HG02885 (cell line): ENCODE measurements at regions not wholly inside any gene's neighbourhood (a gene's known extent, or its start where the extent isn't known, plus 50 kb on each side); places are given as distances from the start of the nearest gene placed in this dataset.
"Not testable (repeated sequence)": the region's sequence is repeated elsewhere in the genome, so short reads cannot be mapped to it uniquely, and the experiment has no call there.

ENCODE experiments used
- ATAC-seq: cut with Tn5 transposase; IDR thresholded peaks from one replicate; pipeline ENCODE4 v1.9.1; 2021; ENCODE audit warnings: mild to moderate bottlenecking; ENCODE audit not compliant: unreplicated experiment, poor library complexity

DNA sequence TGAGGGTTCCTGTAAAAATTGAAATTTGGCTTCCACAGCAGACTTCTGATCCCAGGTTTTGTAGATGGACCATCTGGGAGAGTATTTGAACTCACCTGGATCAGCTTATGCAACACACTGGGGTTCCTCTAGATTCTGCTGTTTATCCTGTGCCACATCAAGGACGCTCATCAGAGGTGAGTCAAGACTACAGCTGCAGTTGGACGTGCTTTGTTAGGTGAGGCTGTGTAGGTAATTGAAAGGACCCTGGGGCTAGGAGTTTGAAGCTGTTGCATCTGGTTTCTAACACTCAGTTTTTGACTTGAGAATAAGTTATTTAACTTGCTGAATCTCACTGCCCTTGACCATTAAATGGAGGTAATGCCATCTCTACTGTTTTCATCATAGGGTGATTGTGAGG lies 394.2 kb downstream of the EDEM1 start:
- ATAC-seq = no peak

DNA sequence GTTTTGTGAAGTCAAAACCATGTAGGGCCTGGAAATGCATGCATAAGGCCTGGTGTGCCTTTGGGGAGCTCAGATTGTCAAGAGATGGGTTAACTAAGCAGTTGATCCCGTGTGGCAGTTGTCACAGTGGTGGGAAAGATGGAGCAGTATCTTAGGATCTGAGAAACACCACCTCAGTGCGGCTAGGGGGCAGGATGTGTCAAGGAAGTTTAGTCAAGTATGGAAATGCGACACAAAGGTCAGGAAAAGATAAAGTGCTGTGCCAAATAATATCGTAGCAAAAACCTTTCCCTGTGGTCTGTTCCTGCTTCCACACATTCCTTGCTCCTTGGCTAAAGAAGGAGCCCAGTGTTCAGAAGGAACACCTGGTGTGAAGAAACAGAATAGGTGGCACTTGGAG lies 396.4 kb downstream of the EDEM1 start:
- ATAC-seq = no peak

GRCh38 chr3:5585085-5585484 lies 397.6 kb downstream of the EDEM1 start:
- no peak for ATAC-seq

DNA sequence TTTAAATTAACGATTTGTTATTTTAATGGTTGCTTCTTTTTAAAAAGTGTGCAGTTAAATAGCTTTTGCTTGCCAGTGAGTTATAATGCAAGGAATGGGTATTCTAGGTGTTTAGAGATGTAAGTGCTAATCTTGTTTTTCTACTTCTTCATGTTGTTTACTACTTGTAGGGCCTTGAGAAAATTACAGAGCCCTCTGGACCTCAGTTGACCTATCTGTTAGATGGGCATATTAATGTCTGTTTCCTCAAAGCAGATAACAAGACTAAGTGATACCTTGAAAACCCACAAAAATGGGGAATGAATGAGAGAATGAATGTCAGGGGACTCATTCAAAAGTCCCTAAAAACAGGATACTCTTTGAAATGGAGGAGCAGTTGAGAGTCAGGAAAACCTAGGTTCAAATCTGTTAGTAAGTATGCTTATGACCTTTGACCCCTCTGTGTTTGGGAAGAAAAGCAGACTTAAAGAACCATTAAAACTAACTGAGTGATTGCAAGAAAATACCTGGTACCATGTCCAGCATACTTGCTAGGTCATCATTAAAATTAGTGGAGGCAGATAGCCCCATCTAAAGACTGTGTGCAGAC lies 419.5 kb downstream of the EDEM1 start:
- no peak for ATAC-seq

GRCh38 chr3:5607581-5607980 lies 420.1 kb downstream of the EDEM1 start:
- ATAC-seq = peak; percentile 49

DNA sequence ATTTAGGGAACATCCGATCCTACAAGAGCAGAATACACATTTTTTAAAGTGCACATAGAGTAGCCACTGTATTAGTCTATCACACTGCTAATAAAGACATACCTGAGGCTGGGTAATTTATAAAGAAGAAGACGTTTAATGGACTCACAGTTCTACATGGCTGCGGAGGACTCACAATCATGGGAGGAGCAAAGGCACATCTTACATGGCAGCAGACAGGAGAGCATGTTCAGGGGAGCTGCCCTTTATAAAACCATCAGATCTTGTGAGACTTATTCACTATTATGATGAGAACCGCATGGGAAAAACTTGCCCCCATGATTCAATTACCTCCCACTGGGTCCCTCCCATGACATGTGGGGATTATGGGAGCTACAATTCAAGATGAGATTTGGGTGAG lies 421.5 kb downstream of the EDEM1 start:
- ATAC-seq = not testable (repeated sequence)

DNA sequence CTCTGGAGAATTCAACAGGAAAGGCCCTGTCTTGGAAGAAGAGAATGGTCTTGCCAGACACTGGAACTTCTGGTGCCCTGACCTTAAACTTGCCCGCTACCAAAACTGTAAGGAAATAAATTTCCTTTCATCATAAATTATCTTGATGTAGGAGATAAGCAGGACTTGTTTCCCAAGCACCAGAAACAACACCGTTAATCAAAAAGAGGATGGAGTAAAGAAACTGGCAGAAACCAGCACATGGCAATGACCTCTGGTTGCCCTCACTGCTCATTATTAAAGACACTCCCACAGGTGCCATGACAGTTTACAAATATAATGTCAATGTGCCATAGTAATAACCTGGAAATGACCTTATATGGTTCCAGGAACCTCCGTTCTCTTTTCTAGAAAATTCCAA lies 426.1 kb downstream of the EDEM1 start:
- no peak for ATAC-seq

DNA sequence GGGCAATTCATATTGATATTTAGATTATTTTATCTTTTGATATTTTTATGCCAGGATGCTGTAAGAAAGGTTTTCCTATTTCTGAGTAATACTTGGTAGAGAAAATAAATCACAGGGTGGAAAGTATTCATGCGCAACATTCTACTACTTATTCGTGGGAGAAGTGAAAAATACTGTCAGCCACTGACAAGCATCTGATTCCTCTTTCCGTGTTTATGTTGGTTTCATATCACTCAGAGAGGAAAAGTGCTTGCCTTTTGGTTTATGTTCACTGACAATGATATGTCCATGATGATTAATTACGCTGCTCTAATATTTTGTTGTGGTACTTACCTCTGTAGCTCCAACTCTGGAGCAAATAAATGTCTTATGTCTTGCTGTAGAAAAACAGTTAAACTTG lies 429.4 kb downstream of the EDEM1 start:
- ATAC-seq = no peak

GRCh38 chr3:5618170-5618569 lies 430.7 kb downstream of the EDEM1 start:
- no peak for ATAC-seq

- no peak for ATAC-seq
These were observed 442.9 kb downstream of the EDEM1 start for GRCh38 chr3:5630406-5630805.

- ATAC-seq = no peak
These were observed 446.5 kb downstream of the EDEM1 start for GRCh38 chr3:5633960-5634359.

DNA sequence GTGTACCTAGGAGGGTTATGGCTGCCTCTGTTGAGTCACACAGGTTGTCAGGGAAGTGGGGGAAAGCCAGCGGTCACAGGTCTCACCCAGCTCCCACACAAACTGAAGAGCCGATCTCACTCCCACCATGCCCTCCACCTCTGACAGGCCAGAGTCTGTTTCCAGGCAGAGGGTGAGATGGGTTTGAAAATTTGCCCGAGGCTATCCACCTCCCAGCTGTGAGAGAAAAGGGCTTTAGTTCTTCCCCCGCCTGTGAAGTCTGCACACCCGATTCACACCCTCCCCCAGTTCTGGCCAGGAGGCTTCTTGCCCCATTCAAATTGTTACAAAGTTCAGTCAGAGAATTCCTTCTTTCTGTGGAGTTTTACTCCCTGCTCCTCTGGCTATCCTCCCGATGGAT lies 446.9 kb downstream of the EDEM1 start:
- no peak for ATAC-seq

GRCh38 chr3:5635746-5636145 lies 448.2 kb downstream of the EDEM1 start:
- no peak for ATAC-seq

DNA sequence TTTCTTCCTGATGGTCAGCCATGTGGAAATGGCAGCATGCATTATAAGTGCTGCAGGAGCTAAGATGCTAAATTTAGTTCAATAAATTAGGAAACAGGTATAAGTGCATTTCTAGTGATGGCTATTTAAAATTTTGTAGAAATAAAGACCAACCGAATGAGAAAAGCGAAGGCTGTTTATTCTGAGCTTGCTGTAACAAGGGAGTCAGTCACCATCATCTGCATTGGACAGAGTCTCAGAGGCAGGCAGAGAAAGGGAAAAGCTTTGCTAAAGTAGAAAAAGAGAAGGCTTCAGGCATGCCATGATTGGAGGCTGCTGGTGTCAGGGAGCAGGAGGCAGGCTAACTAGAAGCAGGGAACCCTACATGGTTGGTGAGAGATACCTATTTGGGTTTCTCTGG lies 451.0 kb downstream of the EDEM1 start:
- no peak for ATAC-seq

DNA sequence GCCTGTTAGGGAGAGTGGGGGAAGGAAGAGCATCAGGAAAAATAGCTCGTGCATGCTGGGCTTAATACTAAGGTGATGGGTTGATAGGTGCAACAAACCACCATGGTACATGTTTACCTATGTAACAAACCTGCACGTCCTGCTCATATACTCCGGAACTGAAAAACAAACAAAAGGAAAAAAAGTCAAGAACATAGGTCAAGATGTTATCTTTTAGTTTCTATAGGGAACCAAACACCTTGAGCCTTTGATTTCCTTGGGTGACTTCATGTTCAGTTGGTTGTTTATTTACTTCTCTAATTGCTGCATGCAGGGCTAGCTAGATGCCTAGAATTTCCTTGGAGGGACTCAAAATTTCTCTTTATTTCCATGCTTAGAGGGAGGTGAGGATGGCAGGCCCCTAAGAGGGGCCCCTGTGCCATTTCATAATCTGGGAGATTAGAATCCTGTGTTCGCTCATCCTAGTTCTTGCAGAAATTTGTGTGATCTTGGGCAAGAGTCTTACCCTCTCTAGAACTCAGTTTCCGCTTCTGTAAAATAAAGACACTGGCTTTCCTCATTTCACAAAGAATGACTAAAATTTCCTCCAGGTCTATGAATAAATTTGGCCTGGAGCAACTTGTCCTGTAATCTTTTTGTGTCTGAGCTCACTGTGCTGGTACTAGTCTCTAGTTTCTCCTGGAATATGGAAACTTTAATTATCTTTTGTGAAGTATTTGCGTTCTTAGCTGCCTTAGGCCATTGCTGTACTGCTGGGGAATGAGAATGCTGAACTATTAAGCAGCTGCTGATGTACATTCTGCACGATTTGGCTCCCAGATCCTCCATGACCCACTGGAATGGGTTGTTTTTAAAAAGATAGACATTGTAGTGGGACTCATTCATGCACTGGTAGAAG lies 457.5 kb downstream of the EDEM1 start:
- no peak for ATAC-seq

DNA sequence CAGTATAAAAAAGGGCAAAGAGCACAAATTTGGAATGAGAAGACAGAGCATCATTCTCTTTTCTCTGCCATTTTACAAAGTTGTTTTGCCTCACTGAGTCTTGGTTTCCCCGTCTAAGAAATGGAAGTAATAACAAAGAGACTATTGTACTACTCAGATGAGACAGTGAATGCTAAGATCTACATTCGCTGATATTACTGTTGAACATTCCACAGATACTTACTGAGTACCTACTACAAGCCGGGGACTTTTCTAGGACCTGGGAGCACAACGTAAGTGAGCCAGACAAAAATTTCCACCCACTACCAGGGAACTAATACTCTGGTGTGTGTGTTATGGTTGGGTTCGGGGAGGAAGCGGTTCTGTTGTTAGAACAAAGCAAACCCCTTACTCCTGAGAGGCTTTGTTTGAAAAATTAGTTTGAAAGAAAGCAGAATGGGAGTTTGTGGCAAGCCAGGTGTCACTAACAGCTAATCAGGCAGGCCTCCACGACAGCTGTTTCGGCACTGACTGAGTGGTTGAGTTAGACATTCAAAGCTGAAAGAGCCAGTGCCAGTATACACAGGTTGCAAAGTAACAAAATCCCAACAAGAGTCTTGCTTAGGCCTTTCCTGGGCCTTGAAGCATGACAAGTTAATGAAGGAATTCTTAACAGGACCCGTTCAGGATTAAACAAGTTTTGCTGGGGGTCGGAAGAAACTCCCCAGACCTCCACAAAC lies 458.3 kb downstream of the EDEM1 start:
- ATAC-seq = no peak

DNA sequence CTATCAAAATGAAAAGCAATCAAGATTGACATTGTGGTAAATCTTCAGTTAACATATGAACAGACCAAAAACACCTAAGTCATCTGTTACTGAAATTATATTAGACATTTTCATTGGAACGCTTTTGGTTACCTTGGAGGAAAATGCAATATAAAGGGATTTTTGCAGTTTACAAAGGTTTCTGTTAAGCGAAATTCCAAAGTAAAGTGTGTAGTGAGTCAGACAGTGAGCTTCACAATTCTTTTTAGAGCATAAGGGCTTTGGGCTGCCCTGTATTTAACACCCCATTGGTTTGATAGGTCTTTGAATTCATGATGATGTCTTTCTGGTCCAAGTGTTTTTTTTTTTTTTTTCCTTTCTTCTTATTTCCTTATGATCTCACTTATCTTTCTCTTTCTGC lies 462.8 kb downstream of the EDEM1 start:
- ATAC-seq = no peak

DNA sequence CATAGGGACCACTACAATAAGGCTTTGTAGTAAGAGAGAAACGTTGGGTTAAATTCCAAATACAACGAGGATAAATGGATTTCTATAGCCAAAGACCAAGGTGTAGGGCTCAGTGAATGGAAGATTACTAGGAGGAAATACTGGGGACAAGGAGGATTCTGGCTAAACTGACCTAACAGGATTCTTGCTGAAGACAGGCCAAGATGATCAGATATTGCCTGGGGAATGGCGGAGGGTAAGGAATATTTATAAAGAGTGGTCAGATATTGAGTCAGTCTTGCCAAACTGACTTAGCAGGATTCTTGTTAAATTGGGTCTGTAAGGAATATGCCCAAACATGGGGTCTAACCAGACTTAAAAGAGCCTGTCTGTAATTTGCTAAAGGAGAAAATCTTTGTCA lies 463.8 kb downstream of the EDEM1 start:
- no peak for ATAC-seq

GRCh38 chr3:5653426-5654143 lies 466.1 kb downstream of the EDEM1 start:
- no peak for ATAC-seq

DNA sequence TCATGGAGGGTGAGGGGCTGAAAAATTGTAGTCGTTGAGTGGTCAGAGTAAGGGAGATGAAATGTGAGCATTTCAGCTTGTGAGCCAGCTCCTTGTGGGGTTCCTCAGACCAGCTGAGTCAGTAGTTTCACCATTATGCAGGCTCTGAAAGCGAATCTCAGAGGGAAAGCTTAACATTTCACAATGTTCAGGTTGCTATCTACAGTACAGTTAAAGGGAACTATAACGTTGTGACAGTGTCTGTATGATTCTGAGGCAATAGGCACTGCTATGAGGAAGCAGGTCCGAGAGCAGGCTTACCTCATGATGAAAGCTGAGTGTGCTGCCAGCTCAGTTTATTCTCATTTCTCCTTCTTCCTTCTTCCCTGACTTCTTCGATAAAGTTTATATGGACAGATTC lies 469.6 kb downstream of the EDEM1 start:
- no peak for ATAC-seq

DNA sequence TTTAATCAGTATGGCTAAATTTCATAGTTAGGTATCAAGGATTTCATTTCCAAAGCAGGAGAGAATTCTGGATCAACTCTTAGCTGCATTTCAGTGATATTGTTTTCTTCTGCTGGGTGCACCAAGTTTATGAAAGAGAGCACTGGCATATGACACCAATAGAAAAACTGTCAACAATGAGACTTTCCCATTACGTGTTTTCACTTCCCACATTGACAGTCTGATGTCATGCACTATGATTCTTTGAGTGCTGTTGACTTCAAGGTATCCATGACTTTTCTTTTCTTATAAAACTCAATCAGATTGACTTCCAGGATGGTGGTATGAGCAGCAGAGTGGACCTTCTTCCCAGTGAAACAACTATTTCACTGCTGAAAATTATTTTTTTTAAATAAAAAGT lies 476.1 kb downstream of the EDEM1 start:
- ATAC-seq = no peak
